ENCODE measurements at regions not wholly inside any gene's neighbourhood (a gene's known extent, or its start where the extent isn't known, plus 50 kb on each side); places are given as distances from the start of the nearest gene placed in this dataset.
"Not testable (repeated sequence)": the region's sequence is repeated elsewhere in the genome, so short reads cannot be mapped to it uniquely, and the experiment has no call there.

GRCh38 chr11:79606461-79606860 lies 165.6 kb upstream of the TENM4 start:
- DNase-seq (ENCODE audit: low read depth), result not testable (repeated sequence)

DNA sequence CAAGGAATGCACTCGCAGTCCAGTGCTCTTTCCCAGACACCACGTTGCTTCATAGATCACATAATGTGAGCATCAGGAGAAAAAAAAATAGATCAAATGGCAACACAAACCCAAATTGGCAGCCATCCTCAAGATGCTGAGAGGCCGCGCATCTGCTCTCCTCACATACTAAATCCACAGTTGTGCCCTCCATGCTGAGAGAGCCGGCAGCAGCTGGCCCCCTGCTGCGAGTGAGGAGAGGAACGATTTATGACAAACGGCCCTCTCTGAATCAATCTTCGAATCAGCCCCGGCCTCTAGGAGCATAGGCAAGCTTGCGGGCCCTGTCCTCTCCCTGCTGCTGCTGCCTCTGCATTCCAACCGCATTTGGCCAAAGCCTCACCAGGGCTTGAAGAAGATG lies 159.9 kb upstream of the TENM4 start:
- no peak for DNase-seq (ENCODE audit: low read depth)

DNA sequence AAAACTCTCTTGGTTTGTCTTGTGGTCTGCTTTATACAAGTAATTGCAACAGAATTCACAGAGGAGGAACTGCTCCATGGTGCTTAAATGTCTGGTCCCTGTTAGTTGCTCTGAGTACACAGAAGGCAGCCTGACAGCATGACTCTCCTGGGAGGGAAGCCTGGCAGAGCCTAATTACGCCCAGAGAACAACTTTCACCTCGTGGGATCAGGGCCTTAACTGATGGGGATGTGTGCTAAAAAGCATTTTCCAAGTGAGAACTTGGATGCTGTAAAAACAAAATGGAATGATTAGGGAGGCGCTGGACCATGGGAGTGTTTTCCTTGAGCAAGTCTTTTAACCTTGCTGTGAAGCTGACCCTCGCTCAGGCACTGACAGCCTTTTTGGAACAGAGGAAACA lies 154.0 kb upstream of the TENM4 start:
- no peak for DNase-seq (ENCODE audit: low read depth)

DNA sequence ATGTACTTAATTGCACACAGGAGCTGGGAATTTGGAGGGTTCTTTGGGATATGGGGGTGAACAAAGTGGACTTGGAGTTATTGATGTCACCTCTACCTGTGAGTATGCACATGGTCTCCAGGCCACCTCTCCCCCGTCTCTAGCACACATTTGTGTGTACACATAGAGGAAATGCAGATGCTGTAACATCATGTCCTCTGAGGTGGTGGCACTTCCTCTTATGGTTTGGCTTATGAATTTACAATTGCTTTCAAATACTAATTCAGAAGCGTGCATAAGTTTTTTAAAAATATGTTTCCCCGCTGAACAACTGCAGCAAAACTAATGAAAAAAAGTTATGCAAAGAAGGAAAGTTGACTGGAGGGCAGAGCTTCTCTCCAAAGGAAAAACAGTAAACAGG lies 152.0 kb upstream of the TENM4 start:
- DNase-seq (ENCODE audit: low read depth), result no peak

- no peak for DNase-seq (ENCODE audit: low read depth)
Observed at GRCh38 chr11:79592406-79592805, 151.6 kb upstream of the TENM4 start.

GRCh38 chr11:79582434-79582833 lies 141.6 kb upstream of the TENM4 start:
- no peak for DNase-seq (ENCODE audit: low read depth)

DNA sequence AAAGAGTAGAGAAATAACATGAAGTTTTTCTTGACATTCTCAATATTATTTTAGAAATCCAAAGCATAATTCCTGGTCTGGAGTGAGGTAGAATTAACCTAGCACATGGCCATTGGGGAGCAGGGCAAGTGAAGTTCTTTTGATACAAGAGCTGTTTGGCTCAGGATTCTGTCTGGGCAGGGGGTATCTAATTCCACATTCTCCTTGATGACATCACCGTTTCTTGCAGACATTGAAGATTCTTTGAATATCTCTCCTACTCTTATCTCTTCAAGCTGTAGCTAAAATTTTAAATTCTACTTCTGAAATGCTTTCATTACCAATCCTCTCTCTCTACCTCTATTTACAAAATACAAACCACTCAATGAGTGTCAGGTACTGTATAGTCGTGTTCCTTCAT lies 138.2 kb upstream of the TENM4 start:
- no peak for DNase-seq (ENCODE audit: low read depth)

DNA sequence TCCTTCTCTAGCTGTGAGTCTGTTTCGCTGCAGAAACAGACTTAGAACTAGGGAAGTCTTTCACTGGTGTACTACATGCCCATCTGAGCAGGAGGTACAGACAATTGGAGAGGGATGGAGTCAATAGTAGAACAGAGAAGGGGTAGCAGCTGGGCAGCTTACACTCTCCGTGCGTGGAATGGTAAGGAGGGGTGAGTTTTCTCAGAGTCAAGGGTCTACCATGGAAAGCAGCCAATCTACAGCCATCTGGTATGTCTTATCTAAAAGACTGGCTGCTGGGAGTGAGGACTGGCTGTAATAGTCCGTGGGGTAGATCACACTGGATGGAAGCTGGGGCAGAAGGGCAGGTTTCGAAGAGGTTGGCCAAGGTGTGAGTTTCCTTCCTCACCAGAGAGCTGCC lies 137.3 kb upstream of the TENM4 start:
- no peak for DNase-seq (ENCODE audit: low read depth)

GRCh38 chr11:79575701-79576100 lies 134.9 kb upstream of the TENM4 start:
- DNase-seq (ENCODE audit: low read depth), result no peak

- DNase-seq (ENCODE audit: low read depth), result no peak
Observed at GRCh38 chr11:79570104-79570503, 129.3 kb upstream of the TENM4 start.

DNA sequence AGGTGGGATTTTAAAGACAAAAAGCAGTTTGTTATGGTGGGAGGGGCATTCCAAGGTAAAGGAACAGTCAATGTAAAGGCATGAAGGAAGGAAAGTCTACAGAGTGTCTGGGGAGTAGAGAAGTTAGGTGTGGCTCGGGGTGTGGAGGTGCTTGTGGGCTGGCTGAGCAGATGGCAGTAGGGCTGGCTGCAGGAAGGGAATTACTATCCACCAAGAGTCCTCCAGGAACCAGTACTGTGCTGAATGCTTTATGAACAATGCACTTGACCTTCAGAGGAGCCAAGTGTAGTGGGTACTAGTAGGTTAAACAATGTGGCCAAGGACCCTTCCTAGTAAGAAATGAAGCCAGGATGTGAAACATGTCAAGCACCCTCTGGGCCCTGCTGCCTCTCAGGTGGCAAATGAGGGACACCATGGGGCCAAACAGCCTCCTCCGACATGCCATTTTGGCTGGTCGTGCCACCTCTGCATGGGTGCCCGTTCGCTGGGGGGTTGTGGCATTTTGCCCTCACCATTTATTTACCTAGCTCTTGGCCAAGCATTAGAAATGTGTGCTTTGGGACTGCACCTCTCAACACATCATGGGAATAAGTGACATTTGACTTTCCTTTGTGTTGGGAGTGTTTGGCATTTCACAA lies 123.6 kb upstream of the TENM4 start:
- no peak for DNase-seq (ENCODE audit: low read depth)

- no peak for DNase-seq (ENCODE audit: low read depth)
Observed at GRCh38 chr11:79561496-79561895, 120.7 kb upstream of the TENM4 start.

GRCh38 chr11:79550809-79551208 lies 110.0 kb upstream of the TENM4 start:
- no peak for DNase-seq (ENCODE audit: low read depth)

GRCh38 chr11:79547256-79547655 lies 106.4 kb upstream of the TENM4 start:
- DNase-seq (ENCODE audit: low read depth), result no peak

- no peak for DNase-seq (ENCODE audit: low read depth)
Observed at GRCh38 chr11:79546351-79546750, 105.5 kb upstream of the TENM4 start.

- no peak for DNase-seq (ENCODE audit: low read depth)
Observed at GRCh38 chr11:79544361-79544760, 103.5 kb upstream of the TENM4 start.

- no peak for DNase-seq (ENCODE audit: low read depth)
Observed at GRCh38 chr11:79543101-79543500, 102.3 kb upstream of the TENM4 start.

DNA sequence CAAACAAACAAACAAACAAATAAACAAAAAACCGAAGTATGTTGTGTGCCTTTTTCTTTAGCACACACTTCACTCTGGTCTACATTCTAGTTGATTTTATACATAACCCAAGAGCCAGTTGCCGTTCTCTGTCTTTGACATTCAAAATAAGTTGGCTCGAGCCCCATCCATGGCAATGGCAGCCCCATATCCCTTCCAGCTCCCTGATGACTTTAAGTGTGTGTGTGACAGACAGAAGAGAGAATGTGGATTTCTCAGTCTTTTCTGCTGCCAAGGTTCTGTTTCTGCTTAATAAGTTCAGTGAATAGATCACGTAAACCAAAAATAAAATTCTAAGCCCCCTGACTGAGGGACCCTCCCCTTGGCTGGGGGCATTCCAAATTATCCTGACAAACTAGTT lies 100.6 kb upstream of the TENM4 start:
- DNase-seq (ENCODE audit: low read depth), result no peak

- no peak for DNase-seq (ENCODE audit: low read depth)
Observed at GRCh38 chr11:79538775-79539174, 97.9 kb upstream of the TENM4 start.

DNA sequence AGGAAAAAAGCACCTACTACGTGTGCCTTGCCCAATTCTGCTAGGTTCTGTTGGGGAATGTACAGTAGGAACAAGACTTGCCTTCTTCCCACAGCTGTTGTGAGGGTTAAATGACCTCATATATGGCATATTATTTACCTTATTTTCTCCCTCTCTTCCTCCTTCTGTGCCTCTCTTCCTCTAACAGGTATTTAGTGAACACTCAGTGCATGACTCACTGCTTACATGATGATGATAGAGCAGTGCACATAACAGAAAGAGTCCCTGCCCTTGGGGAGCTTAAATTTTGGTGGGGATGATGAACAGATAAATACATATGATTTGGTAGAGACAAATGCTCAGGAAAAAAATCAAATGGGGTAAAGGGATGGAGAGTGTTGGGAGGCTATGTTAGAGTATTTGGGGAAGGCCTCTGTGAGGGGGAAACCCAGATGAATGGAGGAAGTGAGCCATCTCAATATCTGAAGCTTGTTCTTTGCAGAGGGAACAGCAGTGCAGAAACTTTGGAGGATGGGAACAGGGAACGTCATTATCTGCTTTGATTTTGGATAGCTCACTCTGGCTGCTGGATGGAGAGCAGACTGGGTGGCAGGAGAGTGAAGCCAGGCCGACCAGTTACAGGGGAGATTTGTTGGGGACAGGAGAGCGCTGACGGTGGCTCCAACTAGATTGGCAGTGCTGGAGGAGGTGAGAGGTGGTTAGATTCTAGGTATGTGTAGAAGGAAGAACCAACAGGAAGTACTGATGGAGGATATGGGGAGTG lies 95.5 kb upstream of the TENM4 start:
- DNase-seq (ENCODE audit: low read depth), result no peak

- no peak for DNase-seq (ENCODE audit: low read depth)
Observed at GRCh38 chr11:79535606-79536005, 94.8 kb upstream of the TENM4 start.

- DNase-seq (ENCODE audit: low read depth), result peak; percentile 3
Observed at GRCh38 chr11:79525257-79525656, 84.4 kb upstream of the TENM4 start.

GRCh38 chr11:79522626-79523025 lies 81.8 kb upstream of the TENM4 start:
- DNase-seq (ENCODE audit: low read depth), result no peak

DNA sequence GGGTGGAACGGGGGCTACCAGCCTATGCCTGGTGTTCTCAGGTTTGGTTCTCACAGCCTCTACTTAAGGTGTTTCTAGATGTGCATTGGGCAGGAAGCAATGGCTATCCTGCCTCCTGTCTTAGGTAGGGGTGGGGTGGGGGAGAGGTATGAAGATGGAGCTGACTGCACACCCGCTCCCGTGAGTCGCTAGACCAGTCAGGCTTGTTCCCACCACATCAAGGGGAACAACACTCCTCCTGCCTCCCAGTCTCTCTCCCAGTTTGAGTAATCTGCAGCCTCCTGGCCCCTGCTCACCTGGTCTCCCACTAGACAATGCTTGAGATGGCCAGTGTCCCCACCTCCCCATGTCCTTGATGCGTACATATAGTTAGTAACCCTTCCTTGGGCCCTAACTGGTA lies 79.3 kb upstream of the TENM4 start:
- DNase-seq (ENCODE audit: low read depth), result no peak
